ENCODE measurements at regions not wholly inside any gene's neighbourhood (a gene's known extent, or its start where the extent isn't known, plus 50 kb on each side); places are given as distances from the start of the nearest gene placed in this dataset.

DNA sequence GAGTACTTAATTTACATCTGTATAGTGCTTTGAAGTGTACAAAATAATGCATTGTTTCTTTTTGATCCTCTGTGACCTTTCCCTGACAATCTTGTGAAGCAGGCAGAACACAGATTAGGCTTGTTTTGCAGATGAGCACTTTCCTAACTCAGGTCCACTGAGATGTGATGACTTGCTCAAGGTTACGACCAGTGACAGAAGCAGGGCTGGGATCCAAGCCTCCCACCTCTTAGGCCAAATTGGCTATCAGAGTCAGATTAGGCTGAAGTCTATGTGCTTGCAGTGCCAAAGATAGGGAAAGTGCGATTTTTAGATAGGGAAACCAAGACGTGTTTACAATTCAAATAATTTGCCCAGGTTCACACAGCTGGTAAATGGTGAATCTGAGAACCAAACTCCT, 147.3 kb downstream of the OMA1 start:
- TF ChIP-seq, protein P1, sequence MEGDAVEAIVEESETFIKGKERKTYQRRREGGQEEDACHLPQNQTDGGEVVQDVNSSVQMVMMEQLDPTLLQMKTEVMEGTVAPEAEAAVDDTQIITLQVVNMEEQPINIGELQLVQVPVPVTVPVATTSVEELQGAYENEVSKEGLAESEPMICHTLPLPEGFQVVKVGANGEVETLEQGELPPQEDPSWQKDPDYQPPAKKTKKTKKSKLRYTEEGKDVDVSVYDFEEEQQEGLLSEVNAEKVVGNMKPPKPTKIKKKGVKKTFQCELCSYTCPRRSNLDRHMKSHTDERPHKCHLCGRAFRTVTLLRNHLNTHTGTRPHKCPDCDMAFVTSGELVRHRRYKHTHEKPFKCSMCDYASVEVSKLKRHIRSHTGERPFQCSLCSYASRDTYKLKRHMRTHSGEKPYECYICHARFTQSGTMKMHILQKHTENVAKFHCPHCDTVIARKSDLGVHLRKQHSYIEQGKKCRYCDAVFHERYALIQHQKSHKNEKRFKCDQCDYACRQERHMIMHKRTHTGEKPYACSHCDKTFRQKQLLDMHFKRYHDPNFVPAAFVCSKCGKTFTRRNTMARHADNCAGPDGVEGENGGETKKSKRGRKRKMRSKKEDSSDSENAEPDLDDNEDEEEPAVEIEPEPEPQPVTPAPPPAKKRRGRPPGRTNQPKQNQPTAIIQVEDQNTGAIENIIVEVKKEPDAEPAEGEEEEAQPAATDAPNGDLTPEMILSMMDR (IDR thresholded peaks at IDR 0.05; ENCODE audit: borderline replicate concordance, extremely low read depth, low read length, poor library complexity, severe bottlenecking): no peak
- no peak for TF ChIP-seq EZH2 (IDR thresholded peaks at IDR 0.05; ENCODE audit: borderline replicate concordance, low read depth, low read length, severe bottlenecking)

DNA sequence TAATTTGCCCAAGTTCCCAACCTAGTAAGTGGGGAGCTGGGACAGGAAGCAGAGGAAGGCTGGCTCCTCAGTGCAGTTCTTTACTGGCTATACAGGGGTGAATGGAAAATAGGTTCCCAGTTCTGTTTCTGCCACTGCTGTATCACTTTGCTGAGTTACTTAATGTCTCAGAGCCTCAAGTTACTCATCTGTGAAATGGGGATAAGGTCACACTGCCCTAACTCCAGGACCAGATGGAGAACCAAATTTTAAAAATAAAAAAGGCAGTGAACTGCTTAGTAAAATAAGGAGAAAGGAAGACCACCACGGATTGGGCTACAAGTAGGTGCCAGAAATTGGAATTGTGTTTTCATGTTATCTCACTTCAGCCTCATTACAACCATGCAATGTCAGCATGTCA, 147.8 kb downstream of the OMA1 start:
- H3K27ac ChIP-seq (ENCODE audit: low read length): no peak overlapping the region
- no peaks in the 10 kb centered on the region for H3K4me1 ChIP-seq (ENCODE audit: insufficient read depth, low read length)
- H3K36me3 ChIP-seq (ENCODE audit: insufficient read depth, low read length): no peaks in the 10 kb centered on the region
- no peak overlapping the region for H3K4me2 ChIP-seq (ENCODE audit: insufficient read depth, low read length)
- ATAC-seq (ENCODE audit: insufficient read depth, low read depth) (no peak), DNase-seq (no peak)
- H3K4me3 ChIP-seq (ENCODE audit: low read depth in 1 of 2, low read length in 2 of 2): no peak overlapping the region
- no peaks in the 10 kb centered on the region for H3K27me3 ChIP-seq (ENCODE audit: insufficient read depth, low read length, poor library complexity)
- no peak overlapping the region for H3K9ac ChIP-seq (ENCODE audit: low read depth, low read length)
- TF ChIP-seq, protein P1 (IDR thresholded peaks at IDR 0.05; ENCODE audit: borderline replicate concordance, extremely low read depth, low read length, poor library complexity, severe bottlenecking): no peak
- TF ChIP-seq EZH2 (IDR thresholded peaks at IDR 0.05; ENCODE audit: borderline replicate concordance, low read depth, low read length, severe bottlenecking): no peak
- H3K9me3 ChIP-seq (ENCODE audit: insufficient read depth, low read length, severe bottlenecking): no peaks in the 10 kb centered on the region
- H3K79me2 ChIP-seq (ENCODE audit: insufficient read depth, low read length): no peaks in the 10 kb centered on the region
- H4K20me1 ChIP-seq (ENCODE audit: insufficient read depth, low read length): no peaks in the 10 kb centered on the region
- H2AFZ ChIP-seq (ENCODE audit: low read depth, low read length): no peak overlapping the region

More for the DNA sequence above, 147.3 kb downstream of the OMA1 start:
- Histone ChIP-seq H3K9me3 (ENCODE audit: insufficient read depth, low read length, severe bottlenecking) (no peaks in the 10 kb centered on the region), H3K9ac (ENCODE audit: low read depth, low read length) (no peak overlapping the region), H3K27me3 (ENCODE audit: insufficient read depth, low read length, poor library complexity) (no peaks in the 10 kb centered on the region), H4K20me1 (ENCODE audit: insufficient read depth, low read length) (no peaks in the 10 kb centered on the region), H3K36me3 (ENCODE audit: insufficient read depth, low read length) (no peaks in the 10 kb centered on the region), H2AFZ (ENCODE audit: low read depth, low read length) (no peak overlapping the region), H3K4me1 (ENCODE audit: insufficient read depth, low read length) (no peaks in the 10 kb centered on the region), H3K27ac (ENCODE audit: low read length) (no peak overlapping the region), H3K79me2 (ENCODE audit: insufficient read depth, low read length) (no peaks in the 10 kb centered on the region), H3K4me3 (ENCODE audit: low read depth in 1 of 2, low read length in 2 of 2) (no peak overlapping the region), H3K4me2 (ENCODE audit: insufficient read depth, low read length) (no peak overlapping the region)
- ATAC-seq (ENCODE audit: insufficient read depth, low read depth) (no peak), DNase-seq (no peak)

DNA sequence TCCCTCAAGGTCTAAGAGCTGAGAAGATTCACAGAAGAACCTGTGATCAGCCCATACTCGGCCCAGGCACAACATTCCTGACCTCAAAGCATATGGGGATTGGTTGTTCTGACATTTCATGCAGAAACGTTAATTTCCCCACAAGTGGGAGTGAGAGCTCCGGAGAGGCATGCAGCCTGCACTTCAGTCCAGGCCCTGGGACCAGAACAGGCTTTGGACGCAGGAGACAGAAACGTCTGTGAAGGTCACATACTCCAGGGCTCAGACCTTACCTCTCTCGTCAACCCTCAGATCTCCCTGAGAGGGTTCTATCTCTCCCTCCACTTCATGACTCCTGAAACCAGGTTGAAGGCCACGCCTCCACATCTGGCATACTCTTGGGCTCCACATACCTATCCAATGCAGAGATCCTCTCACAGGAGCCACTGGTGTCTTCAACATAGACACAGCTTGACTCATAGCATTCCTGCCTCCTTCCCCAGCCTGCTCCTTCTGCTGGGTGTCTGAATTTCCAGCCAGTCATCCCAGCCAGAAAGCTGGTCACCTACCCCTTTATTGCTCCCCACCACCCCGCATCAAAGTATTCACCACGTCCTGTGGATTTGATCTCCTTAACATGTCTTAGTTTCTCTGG, 149.2 kb downstream of the OMA1 start:
- TF ChIP-seq, protein P1 (IDR thresholded peaks at IDR 0.05; ENCODE audit: borderline replicate concordance, extremely low read depth, low read length, poor library complexity, severe bottlenecking): no peak
- no peak for TF ChIP-seq EZH2 (IDR thresholded peaks at IDR 0.05; ENCODE audit: borderline replicate concordance, low read depth, low read length, severe bottlenecking)
- Histone ChIP-seq H3K4me2 (ENCODE audit: insufficient read depth, low read length) (no peak overlapping the region), H2AFZ (ENCODE audit: low read depth, low read length) (no peak overlapping the region), H3K9ac (ENCODE audit: low read depth, low read length) (no peak overlapping the region), H3K9me3 (ENCODE audit: insufficient read depth, low read length, severe bottlenecking) (no peaks in the 10 kb centered on the region), H3K36me3 (ENCODE audit: insufficient read depth, low read length) (no peaks in the 10 kb centered on the region), H3K27me3 (ENCODE audit: insufficient read depth, low read length, poor library complexity) (no peaks in the 10 kb centered on the region), H4K20me1 (ENCODE audit: insufficient read depth, low read length) (no peaks in the 10 kb centered on the region), H3K4me1 (ENCODE audit: insufficient read depth, low read length) (no peaks in the 10 kb centered on the region), H3K79me2 (ENCODE audit: insufficient read depth, low read length) (no peaks in the 10 kb centered on the region), H3K4me3 (ENCODE audit: low read depth in 1 of 2, low read length in 2 of 2) (no peak overlapping the region), H3K27ac (ENCODE audit: low read length) (no peak overlapping the region)
- DNase-seq (no peak), ATAC-seq (ENCODE audit: insufficient read depth, low read depth) (no peak)

Data from DND-41 (cell line).